NT2/D1 (cell line): ENCODE measurements at regions not wholly inside any gene's neighbourhood (a gene's known extent, or its start where the extent isn't known, plus 50 kb on each side); places are given as distances from the start of the nearest gene placed in this dataset.
"Not testable (repeated sequence)": the region's sequence is repeated elsewhere in the genome, so short reads cannot be mapped to it uniquely, and the experiment has no call there.

ENCODE experiments used
- DNase-seq: peaks from one replicate; pipeline ENCODE4 v3.0.0-alpha.2; 2011; ENCODE audit warnings: low read depth, low spot score
- H3K27me3 ChIP-seq: 2 replicates; pipeline ENCODE4 v1.6.0; 2011; ENCODE audit warnings: mild to moderate bottlenecking; ENCODE audit not compliant: insufficient read length, insufficient read depth
- H3K36me3 ChIP-seq: 2 replicates; pipeline ENCODE4 v1.6.1; 2011; ENCODE audit warnings: mild to moderate bottlenecking, low read length, mixed read lengths; ENCODE audit not compliant: insufficient read depth, insufficient read length
- H3K4me1 ChIP-seq: 2 replicates; pipeline ENCODE4 v1.5.1; 2011; ENCODE audit not compliant: insufficient read depth, insufficient read length
- H3K4me3 ChIP-seq: 2 replicates; pipeline ENCODE4 v1.5.1; 2011; ENCODE audit warnings: low read depth; ENCODE audit not compliant: insufficient read length
- H3K9ac ChIP-seq: 2 replicates; pipeline ENCODE4 v1.6.0; 2011; ENCODE audit warnings: low read depth; ENCODE audit not compliant: insufficient read length
- H3K9me3 ChIP-seq: 2 replicates; pipeline ENCODE4 v1.5.1; 2011; ENCODE audit warnings: mild to moderate bottlenecking, low read length; ENCODE audit not compliant: insufficient read depth
- SUZ12 ChIP-seq: IDR thresholded peaks from 2 replicates; pipeline ENCODE4 v1.6.1; 2011; ENCODE audit not compliant: insufficient read length, insufficient read depth; ENCODE audit errors: extremely low read depth
- YY1 ChIP-seq: IDR thresholded peaks from 2 replicates; pipeline ENCODE4 v1.6.1; 2011; ENCODE audit not compliant: insufficient read length, insufficient read depth
- ZNF274 ChIP-seq: IDR thresholded peaks from 2 replicates; pipeline ENCODE4 v1.6.1; 2011; ENCODE audit warnings: mild to moderate bottlenecking, low read depth, low read length

DNA sequence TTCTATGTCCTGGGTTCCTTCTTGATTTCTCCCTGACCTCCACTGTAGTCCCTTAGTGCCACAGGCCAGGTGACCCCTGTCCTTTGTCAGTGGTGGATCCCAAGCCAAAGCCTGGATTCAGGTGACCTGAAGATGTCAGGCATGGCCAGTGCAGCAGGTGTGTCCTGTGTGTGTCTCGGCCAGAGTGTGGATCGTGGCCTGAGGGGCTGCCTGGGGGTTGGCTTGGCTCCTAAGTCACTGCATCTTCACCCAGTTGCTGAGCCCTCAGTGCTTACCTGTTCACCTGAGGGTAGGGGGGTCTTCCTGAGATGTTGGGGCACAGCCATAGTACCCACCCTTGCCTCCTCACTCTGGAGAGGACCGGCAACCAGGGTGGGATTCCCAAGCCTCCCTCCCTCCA is 61.8 kb upstream of the PITX1 start:
- TF ChIP-seq YY1 (no peak), SUZ12 (no peak), ZNF274 (no peak)
- no peak overlapping the region for H3K9ac ChIP-seq
- H3K27me3 ChIP-seq = no peaks in the 10 kb centered on the region
- no peaks in the 10 kb centered on the region for H3K36me3 ChIP-seq
- DNase-seq = no peak
- peaks cover 2% of the 10 kb centered on the region for H3K4me1 ChIP-seq
- no peak overlapping the region for H3K4me3 ChIP-seq
- H3K9me3 ChIP-seq = no peaks in the 10 kb centered on the region

GRCh38 chr5:135095052-135095715 is 61.2 kb upstream of the PITX1 start:
- H3K36me3 ChIP-seq = no peaks in the 10 kb centered on the region
- peaks cover 2% of the 10 kb centered on the region for H3K4me1 ChIP-seq
- no peak overlapping the region for H3K4me3 ChIP-seq
- no peak for DNase-seq
- H3K27me3 ChIP-seq = no peaks in the 10 kb centered on the region
- TF ChIP-seq ZNF274 (no peak), SUZ12 (no peak), YY1 (no peak)
- H3K9ac ChIP-seq = no peak overlapping the region
- H3K9me3 ChIP-seq = no peaks in the 10 kb centered on the region

DNA sequence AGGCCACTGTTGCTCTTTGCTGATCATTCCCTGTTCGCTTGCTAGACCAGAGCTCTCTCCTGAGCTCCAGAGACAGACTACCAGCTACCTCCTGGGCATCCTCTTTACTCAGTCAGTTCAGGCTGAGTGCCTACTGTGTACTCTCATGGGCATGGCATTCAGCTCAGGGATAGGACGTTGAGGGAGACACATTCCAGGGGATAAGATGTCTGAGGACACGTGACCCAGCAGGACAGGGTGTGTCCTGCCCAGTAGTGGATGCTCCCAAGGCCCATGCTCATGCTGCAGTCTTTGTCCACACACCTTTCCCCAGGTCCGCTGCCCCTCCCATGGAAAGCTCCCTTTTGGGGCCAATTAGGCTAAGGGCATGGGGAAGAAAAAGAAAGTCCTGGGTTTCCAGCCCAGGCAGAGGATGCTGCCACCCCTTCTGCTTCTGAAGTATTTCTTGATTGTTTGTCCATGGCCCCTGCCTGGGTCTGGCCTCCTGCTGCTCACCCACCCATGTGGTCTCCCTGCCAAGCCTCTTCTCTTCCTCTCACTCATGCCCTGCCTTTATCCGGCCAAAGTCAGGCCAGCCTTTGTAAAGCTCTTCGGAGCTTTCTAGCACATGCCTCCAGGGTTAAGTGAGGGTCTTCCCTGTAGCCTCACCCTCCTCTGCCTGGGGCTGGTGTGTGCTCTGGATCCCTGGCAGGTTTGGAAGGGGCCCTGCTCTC is 60.5 kb upstream of the PITX1 start:
- H3K4me1 ChIP-seq = peaks cover 2% of the 10 kb centered on the region
- DNase-seq = no peak
- no peak overlapping the region for H3K9ac ChIP-seq
- no peaks in the 10 kb centered on the region for H3K36me3 ChIP-seq
- no peak for TF ChIP-seq ZNF274
- no peaks in the 10 kb centered on the region for H3K27me3 ChIP-seq
- H3K9me3 ChIP-seq = no peaks in the 10 kb centered on the region
- H3K4me3 ChIP-seq = no peak overlapping the region

- H3K36me3 ChIP-seq, DNase-seq, H3K9me3 ChIP-seq, H3K27me3 ChIP-seq, H3K9ac ChIP-seq, H3K4me1 ChIP-seq, H3K4me3 ChIP-seq: not testable (repeated sequence)
These were observed 59.5 kb upstream of the PITX1 start for GRCh38 chr5:135093483-135093882.

- no peaks in the 10 kb centered on the region for H3K9me3 ChIP-seq
- no peak overlapping the region for H3K4me3 ChIP-seq
- no peaks in the 10 kb centered on the region for H3K27me3 ChIP-seq
- TF ChIP-seq YY1 (no peak), SUZ12 (no peak), ZNF274 (no peak)
- no peaks in the 10 kb centered on the region for H3K36me3 ChIP-seq
- no peak for DNase-seq
- peaks cover 2% of the 10 kb centered on the region for H3K4me1 ChIP-seq
- H3K9ac ChIP-seq = no peak overlapping the region
These were observed 58.4 kb upstream of the PITX1 start for GRCh38 chr5:135092476-135092875.

- TF ChIP-seq YY1 (no peak), SUZ12 (no peak), ZNF274 (no peak)
- Histone ChIP-seq H3K36me3 (no peaks in the 10 kb centered on the region), H3K9ac (no peak overlapping the region), H3K27me3 (no peaks in the 10 kb centered on the region), H3K4me3 (no peak overlapping the region), H3K9me3 (no peaks in the 10 kb centered on the region), H3K4me1 (peaks cover 2% of the 10 kb centered on the region)
- no peak for DNase-seq
These were observed 57.3 kb upstream of the PITX1 start for GRCh38 chr5:135091286-135091685.

DNA sequence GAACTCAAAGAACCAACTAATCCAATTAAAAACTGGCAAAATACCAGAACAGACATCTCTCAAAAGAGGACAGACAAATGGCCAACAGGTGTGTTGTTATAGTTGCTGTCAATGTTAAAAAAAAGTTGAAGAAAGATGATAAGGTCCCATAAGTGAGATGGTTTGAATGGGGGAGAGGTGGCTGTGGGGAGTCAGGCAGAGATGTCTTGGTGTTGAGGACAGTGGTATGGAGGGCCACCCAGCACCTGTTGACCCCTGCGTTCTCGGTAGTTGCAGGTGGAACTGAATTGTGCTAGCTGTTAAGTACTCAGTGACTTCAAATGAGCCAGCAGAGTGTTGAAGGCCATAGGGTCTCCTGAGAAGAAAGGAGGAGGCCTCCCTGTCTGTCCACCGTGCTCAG is 55.9 kb upstream of the PITX1 start:
- Histone ChIP-seq H3K9me3 (no peaks in the 10 kb centered on the region), H3K4me3 (no peak overlapping the region), H3K36me3 (no peaks in the 10 kb centered on the region), H3K9ac (no peak overlapping the region), H3K27me3 (no peaks in the 10 kb centered on the region), H3K4me1 (no peaks in the 10 kb centered on the region)
- no peak for TF ChIP-seq SUZ12
- TF ChIP-seq YY1 = no peak
- TF ChIP-seq ZNF274 = no peak
- DNase-seq = no peak

GRCh38 chr5:135088911-135089310 is 54.9 kb upstream of the PITX1 start:
- Histone ChIP-seq H3K4me1 (no peaks in the 10 kb centered on the region), H3K36me3 (no peaks in the 10 kb centered on the region), H3K4me3 (no peak overlapping the region), H3K9ac (no peak overlapping the region), H3K27me3 (no peaks in the 10 kb centered on the region), H3K9me3 (no peaks in the 10 kb centered on the region)
- DNase-seq = no peak
- TF ChIP-seq ZNF274 = no peak
- TF ChIP-seq SUZ12 = no peak
- no peak for TF ChIP-seq YY1
